GM23338 (cell line): ENCODE measurements at regions not wholly inside any gene's neighbourhood (a gene's known extent, or its start where the extent isn't known, plus 50 kb on each side); places are given as distances from the start of the nearest gene placed in this dataset.

ENCODE experiments used
- ATAC-seq: fragments of 200-7000 bp; cut with Tn5 transposase; 3 replicates; pipeline ENCODE4 v1.9.1; 2020
- DNase-seq: peaks from one replicate; pipeline ENCODE4 v3.0.0-alpha.2; 2015; ENCODE audit warnings: low spot score
- H2AFZ ChIP-seq: fragments of 200-600 bp; sonication (generic); 2 replicates; pipeline ENCODE4 v1.8.0; 2016; ENCODE audit warnings: antibody characterized with exemption, mild to moderate bottlenecking, moderate library complexity
- H3F3A ChIP-seq: fragments of 200-600 bp; sonication (generic); replicated peaks from 2 replicates; pipeline ENCODE4 v1.8.0; 2017; ENCODE audit warnings: antibody characterized with exemption, mixed run types, low read depth
- H3K27ac ChIP-seq: fragments of 200-600 bp; sonication (generic); 2 replicates; pipeline ENCODE4 v1.6.1; 2016; ENCODE audit warnings: low read depth
- H3K27me3 ChIP-seq: fragments of 200-600 bp; sonication (generic); 2 replicates; pipeline ENCODE4 v1.8.0; 2016; ENCODE audit warnings: mild to moderate bottlenecking, mixed run types, moderate library complexity; ENCODE audit not compliant: insufficient read depth
- H3K36me3 ChIP-seq: fragments of 200-600 bp; sonication (generic); 2 replicates; pipeline ENCODE4 v1.8.0; 2016; ENCODE audit warnings: mild to moderate bottlenecking; ENCODE audit not compliant: insufficient read depth
- H3K4me1 ChIP-seq: fragments of 200-600 bp; sonication (generic); 2 replicates; pipeline ENCODE4 v1.8.0; 2016; ENCODE audit warnings: mild to moderate bottlenecking, moderate library complexity; ENCODE audit not compliant: insufficient read depth
- H3K4me2 ChIP-seq: fragments of 200-600 bp; sonication (generic); 2 replicates; pipeline ENCODE4 v1.7.1; 2017; ENCODE audit warnings: mixed run types
- H3K4me3 ChIP-seq: fragments of 200-600 bp; sonication (generic); 2 replicates; pipeline ENCODE4 v1.6.1; 2016; ENCODE audit warnings: mixed run types
- H3K79me2 ChIP-seq: fragments of 200-600 bp; sonication (generic); replicated peaks from 2 replicates; pipeline ENCODE4 v1.8.0; 2017; ENCODE audit warnings: mild to moderate bottlenecking; ENCODE audit not compliant: insufficient read depth
- H3K9me2 ChIP-seq: fragments of 200-600 bp; sonication (generic); 2 replicates; pipeline ENCODE4 v1.8.0; 2017; ENCODE audit not compliant: insufficient read depth
- H4K20me1 ChIP-seq: fragments of 200-600 bp; sonication (generic); replicated peaks from 2 replicates; pipeline ENCODE4 v1.8.0; 2017; ENCODE audit warnings: mild to moderate bottlenecking; ENCODE audit not compliant: insufficient read depth
- H3K27ac Mint-ChIP-seq: 2 replicates; pipeline ENCODE4 v1.8.0; 2020; ENCODE audit warnings: inconsistent platforms, mild to moderate bottlenecking, moderate library complexity, mixed read lengths
- H3K27me3 Mint-ChIP-seq: 3 replicates; pipeline ENCODE4 v1.8.0; 2022; ENCODE audit warnings: low read depth, mild to moderate bottlenecking, moderate library complexity, mixed read lengths, inconsistent platforms; ENCODE audit not compliant: insufficient read depth, poor library complexity
- H3K36me3 Mint-ChIP-seq: 3 replicates; pipeline ENCODE4 v1.8.0; 2021; ENCODE audit warnings: low read depth, mild to moderate bottlenecking, inconsistent platforms, moderate library complexity, mixed read lengths
- H3K4me1 Mint-ChIP-seq: 3 replicates; pipeline ENCODE4 v1.8.0; 2020; ENCODE audit warnings: mild to moderate bottlenecking, inconsistent platforms, mixed read lengths
- H3K4me3 Mint-ChIP-seq: 3 replicates; pipeline ENCODE4 v1.8.0; 2021; ENCODE audit warnings: moderate library complexity, mild to moderate bottlenecking, inconsistent platforms, mixed read lengths
- H3K9me3 Mint-ChIP-seq: 3 replicates; pipeline ENCODE4 v1.8.0; 2020; ENCODE audit warnings: moderate library complexity, mild to moderate bottlenecking, inconsistent platforms, mixed read lengths
- CREB1 ChIP-seq: fragments of 250-450 bp; sonication (Bioruptor Pico); IDR thresholded peaks from 2 replicates; pipeline ENCODE4 v1.5.0; 2020; ENCODE audit warnings: low read depth, mild to moderate bottlenecking, moderate library complexity
- CTCF ChIP-seq, 2 experiments: fragments of 200-600 bp in 1 of 2; sonication (generic) in 1 of 2; conservative IDR thresholded peaks; 2 replicates each; pipeline versions ENCODE4 v1.5.1 to v1.6.1; 2016 to 2017; ENCODE audit warnings: antibody characterized with exemption in 2 of 2, low read depth in 2 of 2, mild to moderate bottlenecking in 2 of 2, moderate library complexity in 1 of 2
- EZH2 ChIP-seq: fragments of 200-600 bp; sonication (generic); IDR thresholded peaks from one replicate; pipeline ENCODE4 v1.8.0; 2017; ENCODE audit warnings: antibody characterized with exemption, mild to moderate bottlenecking, low read depth; ENCODE audit not compliant: unreplicated experiment
- EZH2phosphoT487 ChIP-seq: fragments of 200-600 bp; sonication (generic); IDR thresholded peaks from one replicate; pipeline ENCODE4 v1.8.1; 2018; ENCODE audit warnings: antibody characterized with exemption; ENCODE audit not compliant: unreplicated experiment
- JUNB ChIP-seq: IDR thresholded peaks from one replicate; pipeline ENCODE4 v1.6.1; 2016; ENCODE audit warnings: antibody characterized with exemption; ENCODE audit not compliant: unreplicated experiment
- NANOG ChIP-seq: IDR thresholded peaks from 2 replicates; pipeline ENCODE4 v1.6.1; 2016; ENCODE audit warnings: antibody characterized with exemption, borderline replicate concordance
- POLR2AphosphoS5 ChIP-seq: IDR thresholded peaks from 2 replicates; pipeline ENCODE4 v1.6.1; 2016; ENCODE audit warnings: antibody characterized with exemption, low read depth
- REST ChIP-seq: IDR thresholded peaks from one replicate; pipeline ENCODE4 v1.6.1; 2018; ENCODE audit warnings: antibody characterized with exemption; ENCODE audit not compliant: unreplicated experiment
- STAT1 ChIP-seq: IDR thresholded peaks from one replicate; pipeline ENCODE4 v1.6.1; 2016; ENCODE audit warnings: antibody characterized with exemption; ENCODE audit not compliant: unreplicated experiment
- ZNF114 ChIP-seq: fragments of 250-450 bp; sonication (Bioruptor Pico); IDR thresholded peaks from 2 replicates; pipeline ENCODE4 v1.5.0; 2020; ENCODE audit warnings: mild to moderate bottlenecking, moderate library complexity
- ZNF331 ChIP-seq: fragments of 250-450 bp; sonication (Bioruptor Pico); IDR thresholded peaks from 2 replicates; pipeline ENCODE4 v1.5.0; 2020; ENCODE audit warnings: low read depth, mild to moderate bottlenecking, moderate library complexity
- TF ChIP-seq, protein P1 (sequence below): IDR thresholded peaks from 2 replicates; pipeline ENCODE4 v1.6.1; 2016; ENCODE audit warnings: antibody characterized with exemption
- TF ChIP-seq, protein P2 (sequence below): fragments of 250-450 bp; sonication (Bioruptor Pico); IDR thresholded peaks from 2 replicates; pipeline ENCODE4 v1.5.0; 2020; ENCODE audit warnings: mild to moderate bottlenecking, moderate library complexity

GRCh38 chr3:64357481-64357880 lies 132.2 kb upstream of the PRICKLE2 start:
- no peaks in the 10 kb centered on the region for H3K79me2 ChIP-seq
- Mint-ChIP-seq H3K9me3 (no peaks in the 10 kb centered on the region), H3K36me3 (no peaks in the 10 kb centered on the region), H3K4me3 (no peak overlapping the region), H3K27ac (no peak overlapping the region), H3K4me1 (peaks cover 19% of the 10 kb centered on the region), H3K27me3 (peaks cover 3% of the 10 kb centered on the region)
- H3F3A ChIP-seq = no peaks in the 10 kb centered on the region
- 0 out of 2 replicates have a peak, but pooled peaks cover 3% of the 10 kb centered on the region for H3K4me1 ChIP-seq
- no peak overlapping the region for H3K4me2 ChIP-seq
- ATAC-seq (no peak), DNase-seq (no peak)
- H3K9me2 ChIP-seq = no peaks in the 10 kb centered on the region
- H3K36me3 ChIP-seq = no peaks in the 10 kb centered on the region
- TF ChIP-seq REST (no peak), STAT1 (no peak), CTCF (conservative IDR thresholded peaks at IDR 0.05; ENCODE audit: low read depth in 2 of 2) (no peak), NANOG (no peak), ZNF114 (CRISPR knock-in tag) (no peak), ZNF331 (CRISPR knock-in tag) (no peak), CREB1 (no peak), JUNB (no peak), EZH2 (no peak), POLR2AphosphoS5 (no peak), EZH2phosphoT487 (no peak)
- TF ChIP-seq, protein P1, sequence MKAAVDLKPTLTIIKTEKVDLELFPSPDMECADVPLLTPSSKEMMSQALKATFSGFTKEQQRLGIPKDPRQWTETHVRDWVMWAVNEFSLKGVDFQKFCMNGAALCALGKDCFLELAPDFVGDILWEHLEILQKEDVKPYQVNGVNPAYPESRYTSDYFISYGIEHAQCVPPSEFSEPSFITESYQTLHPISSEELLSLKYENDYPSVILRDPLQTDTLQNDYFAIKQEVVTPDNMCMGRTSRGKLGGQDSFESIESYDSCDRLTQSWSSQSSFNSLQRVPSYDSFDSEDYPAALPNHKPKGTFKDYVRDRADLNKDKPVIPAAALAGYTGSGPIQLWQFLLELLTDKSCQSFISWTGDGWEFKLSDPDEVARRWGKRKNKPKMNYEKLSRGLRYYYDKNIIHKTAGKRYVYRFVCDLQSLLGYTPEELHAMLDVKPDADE = no peak
- TF ChIP-seq, protein P2, sequence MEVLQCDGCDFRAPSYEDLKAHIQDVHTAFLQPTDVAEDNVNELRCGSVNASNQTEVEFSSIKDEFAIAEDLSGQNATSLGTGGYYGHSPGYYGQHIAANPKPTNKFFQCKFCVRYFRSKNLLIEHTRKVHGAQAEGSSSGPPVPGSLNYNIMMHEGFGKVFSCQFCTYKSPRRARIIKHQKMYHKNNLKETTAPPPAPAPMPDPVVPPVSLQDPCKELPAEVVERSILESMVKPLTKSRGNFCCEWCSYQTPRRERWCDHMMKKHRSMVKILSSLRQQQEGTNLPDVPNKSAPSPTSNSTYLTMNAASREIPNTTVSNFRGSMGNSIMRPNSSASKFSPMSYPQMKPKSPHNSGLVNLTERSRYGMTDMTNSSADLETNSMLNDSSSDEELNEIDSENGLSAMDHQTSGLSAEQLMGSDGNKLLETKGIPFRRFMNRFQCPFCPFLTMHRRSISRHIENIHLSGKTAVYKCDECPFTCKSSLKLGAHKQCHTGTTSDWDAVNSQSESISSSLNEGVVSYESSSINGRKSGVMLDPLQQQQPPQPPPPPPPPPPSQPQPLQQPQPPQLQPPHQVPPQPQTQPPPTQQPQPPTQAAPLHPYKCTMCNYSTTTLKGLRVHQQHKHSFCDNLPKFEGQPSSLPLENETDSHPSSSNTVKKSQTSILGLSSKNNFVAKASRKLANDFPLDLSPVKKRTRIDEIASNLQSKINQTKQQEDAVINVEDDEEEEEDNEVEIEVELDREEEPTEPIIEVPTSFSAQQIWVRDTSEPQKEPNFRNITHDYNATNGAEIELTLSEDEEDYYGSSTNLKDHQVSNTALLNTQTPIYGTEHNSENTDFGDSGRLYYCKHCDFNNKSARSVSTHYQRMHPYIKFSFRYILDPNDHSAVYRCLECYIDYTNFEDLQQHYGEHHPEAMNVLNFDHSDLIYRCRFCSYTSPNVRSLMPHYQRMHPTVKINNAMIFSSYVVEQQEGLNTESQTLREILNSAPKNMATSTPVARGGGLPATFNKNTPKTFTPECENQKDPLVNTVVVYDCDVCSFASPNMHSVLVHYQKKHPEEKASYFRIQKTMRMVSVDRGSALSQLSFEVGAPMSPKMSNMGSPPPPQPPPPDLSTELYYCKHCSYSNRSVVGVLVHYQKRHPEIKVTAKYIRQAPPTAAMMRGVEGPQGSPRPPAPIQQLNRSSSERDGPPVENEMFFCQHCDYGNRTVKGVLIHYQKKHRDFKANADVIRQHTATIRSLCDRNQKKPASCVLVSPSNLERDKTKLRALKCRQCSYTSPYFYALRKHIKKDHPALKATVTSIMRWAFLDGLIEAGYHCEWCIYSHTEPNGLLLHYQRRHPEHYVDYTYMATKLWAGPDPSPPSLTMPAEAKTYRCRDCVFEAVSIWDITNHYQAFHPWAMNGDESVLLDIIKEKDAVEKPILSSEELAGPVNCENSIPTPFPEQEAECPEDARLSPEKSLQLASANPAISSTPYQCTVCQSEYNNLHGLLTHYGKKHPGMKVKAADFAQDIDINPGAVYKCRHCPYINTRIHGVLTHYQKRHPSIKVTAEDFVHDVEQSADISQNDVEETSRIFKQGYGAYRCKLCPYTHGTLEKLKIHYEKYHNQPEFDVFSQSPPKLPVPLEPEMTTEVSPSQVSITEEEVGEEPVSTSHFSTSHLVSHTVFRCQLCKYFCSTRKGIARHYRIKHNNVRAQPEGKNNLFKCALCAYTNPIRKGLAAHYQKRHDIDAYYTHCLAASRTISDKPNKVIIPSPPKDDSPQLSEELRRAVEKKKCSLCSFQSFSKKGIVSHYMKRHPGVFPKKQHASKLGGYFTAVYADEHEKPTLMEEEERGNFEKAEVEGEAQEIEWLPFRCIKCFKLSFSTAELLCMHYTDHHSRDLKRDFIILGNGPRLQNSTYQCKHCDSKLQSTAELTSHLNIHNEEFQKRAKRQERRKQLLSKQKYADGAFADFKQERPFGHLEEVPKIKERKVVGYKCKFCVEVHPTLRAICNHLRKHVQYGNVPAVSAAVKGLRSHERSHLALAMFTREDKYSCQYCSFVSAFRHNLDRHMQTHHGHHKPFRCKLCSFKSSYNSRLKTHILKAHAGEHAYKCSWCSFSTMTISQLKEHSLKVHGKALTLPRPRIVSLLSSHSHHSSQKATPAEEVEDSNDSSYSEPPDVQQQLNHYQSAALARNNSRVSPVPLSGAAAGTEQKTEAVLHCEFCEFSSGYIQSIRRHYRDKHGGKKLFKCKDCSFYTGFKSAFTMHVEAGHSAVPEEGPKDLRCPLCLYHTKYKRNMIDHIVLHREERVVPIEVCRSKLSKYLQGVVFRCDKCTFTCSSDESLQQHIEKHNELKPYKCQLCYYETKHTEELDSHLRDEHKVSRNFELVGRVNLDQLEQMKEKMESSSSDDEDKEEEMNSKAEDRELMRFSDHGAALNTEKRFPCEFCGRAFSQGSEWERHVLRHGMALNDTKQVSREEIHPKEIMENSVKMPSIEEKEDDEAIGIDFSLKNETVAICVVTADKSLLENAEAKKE = no peak
- H3K27ac ChIP-seq = no peak overlapping the region
- H2AFZ ChIP-seq = no peak overlapping the region
- no peaks in the 10 kb centered on the region for H4K20me1 ChIP-seq
- H3K4me3 ChIP-seq = no peak overlapping the region
- no peaks in the 10 kb centered on the region for H3K27me3 ChIP-seq
